GM18861 (cell line): ENCODE measurements at regions not wholly inside any gene's neighbourhood (a gene's known extent, or its start where the extent isn't known, plus 50 kb on each side); places are given as distances from the start of the nearest gene placed in this dataset.
A peak's percentile ranks its signal among the peaks of the same experiment; 100 is the strongest.
"Not testable (repeated sequence)": the region's sequence is repeated elsewhere in the genome, so short reads cannot be mapped to it uniquely, and the experiment has no call there.

ENCODE experiments used
- ATAC-seq: cut with Tn5 transposase; IDR thresholded peaks from one replicate; pipeline ENCODE4 v1.9.1; 2021; ENCODE audit not compliant: unreplicated experiment

- no peak for ATAC-seq
These were observed 143.8 kb upstream of the LAMA2 start for GRCh38 chr6:128739112-128739511.

- no peak for ATAC-seq
These were observed 144.8 kb upstream of the LAMA2 start for GRCh38 chr6:128738112-128738511.

- no peak for ATAC-seq
These were observed 146.2 kb upstream of the LAMA2 start for GRCh38 chr6:128736780-128737179.

- ATAC-seq = no peak
These were observed 151.4 kb upstream of the LAMA2 start for GRCh38 chr6:128731249-128732165.

GRCh38 chr6:128727500-128727899, 155.4 kb upstream of the LAMA2 start:
- ATAC-seq = no peak

- no peak for ATAC-seq
These were observed 157.4 kb upstream of the LAMA2 start for GRCh38 chr6:128725271-128726233.

GRCh38 chr6:128724738-128725137, 158.2 kb upstream of the LAMA2 start:
- ATAC-seq = no peak

- ATAC-seq = no peak
These were observed 159.3 kb upstream of the LAMA2 start for GRCh38 chr6:128723667-128724066.

GRCh38 chr6:128720891-128721290, 162.0 kb upstream of the LAMA2 start:
- no peak for ATAC-seq

GRCh38 chr6:128719786-128720185, 163.2 kb upstream of the LAMA2 start:
- no peak for ATAC-seq

GRCh38 chr6:128713461-128713860, 169.5 kb upstream of the LAMA2 start:
- ATAC-seq = no peak

GRCh38 chr6:128712898-128713297, 170.0 kb upstream of the LAMA2 start:
- no peak for ATAC-seq

GRCh38 chr6:128711149-128711548, 171.8 kb upstream of the LAMA2 start:
- ATAC-seq = no peak

GRCh38 chr6:128710315-128710714, 172.6 kb upstream of the LAMA2 start:
- ATAC-seq = no peak

GRCh38 chr6:128704601-128705000, 178.3 kb upstream of the LAMA2 start:
- ATAC-seq = no peak

- ATAC-seq = not testable (repeated sequence)
These were observed 179.1 kb upstream of the LAMA2 start for GRCh38 chr6:128703794-128704193.

- ATAC-seq = no peak
These were observed 176.6 kb upstream of the PTPRK start for GRCh38 chr6:128696691-128697689.

- ATAC-seq = peak; percentile 100
These were observed 174.1 kb upstream of the PTPRK start for GRCh38 chr6:128694303-128695009.

- ATAC-seq = no peak
These were observed 169.7 kb upstream of the PTPRK start for GRCh38 chr6:128690063-128690462.

GRCh38 chr6:128686084-128686483, 165.7 kb upstream of the PTPRK start:
- peak; percentile 72 for ATAC-seq
